ENCODE measurements at regions not wholly inside any gene's neighbourhood (a gene's known extent, or its start where the extent isn't known, plus 50 kb on each side); places are given as distances from the start of the nearest gene placed in this dataset.
"Not testable (repeated sequence)": the region's sequence is repeated elsewhere in the genome, so short reads cannot be mapped to it uniquely, and the experiment has no call there.

DNA sequence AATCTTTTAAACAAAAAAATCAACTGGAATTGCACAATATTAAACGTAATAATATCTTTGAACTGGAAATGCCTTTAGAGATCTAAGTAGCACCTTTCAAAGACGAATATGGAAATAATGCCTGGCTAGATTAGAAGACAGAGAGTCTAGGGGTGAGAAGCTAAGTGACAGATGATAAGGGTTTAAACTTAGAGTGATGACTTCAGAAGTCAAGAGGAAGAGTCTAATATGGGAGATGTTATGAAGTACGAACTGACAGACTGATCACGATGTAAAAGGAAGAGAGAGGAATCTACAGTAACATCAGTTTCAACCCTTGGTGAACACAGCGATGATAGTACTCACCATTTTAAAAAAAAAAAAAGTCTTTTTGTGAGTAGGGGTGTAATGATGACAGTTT is 57.9 kb downstream of the HINT1 start:
- no peak for DNase-seq

DNA sequence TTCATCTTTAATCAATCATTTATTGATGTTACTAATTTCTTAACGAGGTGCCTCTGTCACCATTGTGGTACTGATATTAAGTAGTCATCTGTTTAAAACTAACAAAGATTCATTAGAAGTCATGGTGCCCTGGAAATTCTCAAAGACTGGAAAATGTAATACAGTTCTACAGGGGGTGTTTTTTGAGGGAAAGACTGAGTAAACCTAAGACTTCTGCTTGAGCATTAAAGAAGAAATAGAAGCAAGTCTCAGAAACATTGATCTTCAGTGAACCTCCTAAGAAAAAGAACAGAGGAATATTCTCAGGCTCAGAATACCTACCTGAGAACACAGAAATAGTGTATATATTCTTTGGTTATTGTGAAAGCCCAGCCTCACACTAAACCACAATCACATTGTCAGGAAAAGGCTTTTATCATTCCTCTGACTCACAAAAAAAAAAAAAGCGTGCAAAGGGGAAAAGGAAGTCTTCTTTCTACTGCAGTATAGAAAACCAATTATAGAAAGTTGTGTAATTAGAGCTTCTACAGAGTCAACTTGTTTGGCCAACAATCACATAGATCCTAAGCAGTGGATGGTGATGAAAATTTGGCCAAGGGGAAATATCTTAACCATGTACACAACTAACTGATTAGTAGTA is 60.8 kb downstream of the HINT1 start:
- no peak for DNase-seq

- DNase-seq, result no peak
Observed at GRCh38 chr5:131096774-131097710, 68.0 kb downstream of the HINT1 start.

- DNase-seq, result not testable (repeated sequence)
Observed at GRCh38 chr5:131095561-131095960, 69.5 kb downstream of the HINT1 start.

DNA sequence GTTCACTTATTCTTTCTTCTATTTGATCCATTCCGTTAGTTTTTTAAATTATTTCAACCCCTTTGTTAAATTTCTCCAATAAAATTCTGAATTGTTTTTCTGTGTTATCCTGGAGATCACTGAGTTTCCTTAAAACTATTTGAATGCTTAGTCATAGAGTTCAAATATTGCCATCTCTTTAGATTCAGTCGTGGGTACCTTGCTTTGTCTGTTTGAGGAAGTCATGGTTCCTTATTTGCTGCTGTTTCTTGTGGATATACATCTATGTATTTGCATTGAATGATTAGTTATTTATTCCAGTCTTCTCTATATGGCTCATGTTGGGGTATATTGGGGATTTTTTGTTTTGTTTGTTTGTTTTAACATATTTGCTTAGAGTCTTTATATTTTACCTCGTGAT is 80.6 kb downstream of the HINT1 start:
- DNase-seq, result no peak

DNA sequence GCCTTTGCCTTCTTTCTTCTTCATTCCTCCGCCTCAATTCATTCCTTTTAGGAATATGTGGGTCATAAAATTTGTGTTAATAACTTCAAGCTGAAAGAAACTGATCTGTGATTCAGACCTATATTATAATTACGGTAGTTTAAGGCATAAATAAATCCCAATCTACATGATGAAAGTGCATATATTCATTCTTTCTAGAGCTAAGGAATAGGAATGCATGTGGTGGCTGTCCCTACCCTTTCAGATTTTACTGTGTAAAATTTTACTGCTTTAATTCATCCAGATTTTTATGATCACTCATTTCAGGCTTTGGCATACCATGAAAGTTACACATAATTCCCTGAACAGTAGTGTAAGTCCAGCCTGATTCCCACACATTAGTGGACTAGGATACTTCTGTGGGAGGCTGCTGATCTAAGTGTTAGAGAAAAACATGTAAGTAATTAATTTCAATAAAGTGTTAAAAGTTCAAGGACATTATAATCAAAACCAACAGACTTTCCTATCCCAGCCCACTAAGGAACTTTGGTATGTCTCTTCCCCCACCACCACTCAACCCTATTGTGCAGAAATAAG is 83.1 kb downstream of the HINT1 start:
- DNase-seq, result no peak

DNA sequence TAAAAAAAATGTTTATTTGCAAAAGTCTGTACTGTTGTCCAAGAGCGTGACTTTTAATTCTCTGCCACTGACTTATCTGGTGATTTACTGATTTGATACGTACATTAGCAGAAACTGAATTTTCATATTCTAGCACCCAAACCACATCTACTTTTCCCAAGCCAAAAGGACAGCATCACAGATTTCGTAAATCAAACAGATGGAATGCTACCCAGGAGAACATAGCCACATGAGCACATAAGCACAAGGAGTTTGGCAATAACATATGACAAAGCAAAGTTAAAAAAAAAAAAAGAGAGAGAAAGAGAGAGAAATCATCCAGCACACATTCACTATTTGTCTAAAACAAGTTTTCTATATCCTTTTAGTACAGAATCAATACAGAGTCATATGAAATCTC is 83.7 kb downstream of the HINT1 start:
- DNase-seq, result no peak

GRCh38 chr5:131079232-131079631 is 85.8 kb downstream of the HINT1 start:
- no peak for DNase-seq

- no peak for DNase-seq
Observed at GRCh38 chr5:131068893-131069643, 96.0 kb downstream of the HINT1 start.

DNA sequence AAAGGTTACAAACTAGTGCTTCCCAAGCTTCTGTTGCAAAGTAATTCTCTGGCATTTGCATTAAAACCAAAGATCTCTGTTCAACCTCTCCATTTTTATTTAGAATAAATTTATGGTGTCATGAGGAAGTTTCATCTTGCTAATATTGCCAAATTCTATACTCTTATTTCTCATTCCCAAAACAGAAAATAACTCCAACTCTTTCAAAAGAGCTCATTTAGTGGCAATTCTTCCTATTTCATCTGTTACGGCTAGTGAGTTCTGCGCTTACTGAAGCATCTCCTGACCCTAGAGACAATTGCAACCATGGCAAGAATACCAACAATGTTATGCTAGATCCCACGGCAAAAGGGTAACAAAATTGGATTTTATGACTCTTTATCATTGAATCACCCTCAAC is 97.0 kb downstream of the HINT1 start:
- no peak for DNase-seq

DNA sequence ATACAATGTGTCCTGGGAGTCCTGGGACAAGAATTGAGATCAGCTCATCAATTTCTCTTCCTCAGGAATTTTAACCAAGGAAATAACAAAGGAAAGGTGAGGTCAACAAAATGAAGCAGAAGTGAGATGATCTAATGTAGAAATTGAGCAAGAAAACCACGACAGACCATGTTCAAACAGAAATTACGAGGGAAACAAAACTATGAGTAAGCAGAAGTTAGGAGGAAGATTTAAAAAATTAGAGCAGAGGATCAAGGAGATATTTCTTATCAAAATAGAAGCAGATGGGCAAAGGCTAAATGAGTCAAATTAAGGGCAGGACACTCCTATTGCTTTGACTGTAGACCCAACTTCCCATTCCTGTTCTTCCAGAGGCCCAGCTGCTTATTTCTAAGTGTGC is 97.4 kb downstream of the HINT1 start:
- DNase-seq, result no peak

DNA sequence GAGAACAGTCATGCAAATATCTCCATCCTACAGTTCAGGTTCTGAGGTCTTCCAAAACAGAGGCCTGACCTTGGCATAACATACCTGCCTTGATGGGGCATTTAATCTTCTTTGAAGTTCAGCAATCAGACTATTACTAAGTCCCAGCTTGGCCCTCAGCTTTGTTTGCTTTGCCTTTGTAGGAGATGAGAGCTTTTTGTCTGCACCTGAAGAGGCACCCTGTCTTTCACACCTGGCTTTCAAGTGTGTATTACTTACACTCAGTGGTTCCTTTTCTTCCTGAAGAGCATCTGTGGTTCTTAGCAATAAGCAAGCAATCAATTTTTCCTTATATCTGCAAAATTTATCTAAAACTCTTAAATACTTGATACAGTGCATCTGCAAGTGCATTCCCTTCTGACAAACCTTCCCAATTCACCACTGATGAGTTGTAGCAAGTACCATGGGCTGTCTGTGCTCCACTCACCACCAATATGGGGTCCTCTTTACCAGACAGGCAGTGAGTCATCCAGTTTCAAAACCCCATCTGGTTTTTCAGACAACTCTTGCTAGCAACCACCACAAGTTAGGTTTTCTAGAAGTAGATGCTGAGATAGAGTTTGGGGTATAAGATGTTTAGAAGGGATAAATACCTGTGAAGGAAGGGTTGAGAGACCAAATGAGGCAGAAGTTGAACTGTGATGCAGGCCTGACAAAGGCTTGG is 100.2 kb downstream of the HINT1 start:
- peak; percentile 2 for DNase-seq

DNA sequence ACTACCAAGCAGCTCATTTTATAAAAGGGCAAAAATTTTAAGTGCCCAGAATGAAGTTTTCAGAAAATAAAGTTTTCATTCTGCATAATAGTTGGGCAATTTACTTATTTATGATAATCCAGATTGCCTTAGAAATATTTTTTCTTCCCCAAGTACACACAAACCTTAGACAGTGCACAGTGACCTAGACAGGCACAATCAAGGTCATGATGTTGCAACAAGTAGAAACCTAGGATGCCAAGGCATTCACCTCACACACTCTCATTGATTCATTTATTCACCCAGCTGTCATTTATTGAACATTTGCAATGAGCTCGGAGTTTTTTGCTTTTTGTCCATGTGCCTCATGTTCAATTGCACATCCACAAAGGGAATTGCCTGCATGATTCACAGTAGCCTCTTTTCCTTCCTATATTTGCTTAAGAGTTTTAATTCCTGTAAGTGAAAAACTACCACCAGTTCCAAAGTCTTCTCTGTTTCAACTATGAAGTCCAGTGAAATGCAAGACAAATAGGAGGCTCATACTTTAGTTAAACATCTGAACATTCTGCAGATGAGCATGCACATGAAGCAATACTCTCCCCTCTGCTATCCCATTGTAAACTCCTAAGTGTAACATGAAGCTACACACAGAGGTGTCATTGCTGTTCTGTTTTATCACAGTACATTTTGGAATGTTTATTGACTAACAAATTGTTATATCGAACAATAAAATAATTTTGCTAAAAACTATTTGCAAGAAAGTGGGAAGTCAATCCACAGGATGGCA is 122.9 kb downstream of the HINT1 start:
- DNase-seq, result no peak

GRCh38 chr5:131023498-131023865 is 141.6 kb downstream of the HINT1 start:
- no peak for DNase-seq

DNA sequence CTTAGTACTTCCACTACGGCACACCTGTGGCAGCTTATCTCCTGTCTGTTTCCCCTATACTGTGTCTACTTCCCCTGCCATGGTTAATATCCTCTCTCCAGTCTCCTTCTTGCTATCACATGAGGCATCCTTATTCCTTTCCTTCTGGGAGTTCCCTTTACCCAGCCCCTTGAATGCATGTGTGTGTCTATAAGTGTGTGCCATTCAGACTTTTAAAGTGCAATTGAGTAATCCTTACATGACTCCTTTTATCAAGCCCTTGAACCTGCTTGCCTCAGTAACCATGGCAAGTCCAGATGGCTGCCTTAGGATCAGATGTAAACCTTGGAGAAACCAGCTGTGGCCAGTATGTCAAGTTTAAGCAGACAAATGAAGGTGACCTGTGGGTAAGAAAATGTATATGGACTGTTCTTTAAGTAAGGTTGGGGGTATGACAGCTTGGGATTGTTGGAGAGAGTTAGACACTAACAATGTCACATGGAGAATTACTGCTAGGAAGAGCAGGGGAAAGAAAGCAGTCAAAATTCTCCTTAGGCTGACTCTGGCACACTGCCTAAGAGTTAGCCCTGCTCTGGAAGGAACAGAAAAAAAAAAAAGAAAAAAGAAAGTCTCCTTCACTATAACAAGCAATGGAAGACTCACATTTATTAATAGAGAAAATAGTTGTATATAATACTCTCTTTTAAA is 142.1 kb downstream of the HINT1 start:
- DNase-seq, result peak; percentile 0

DNA sequence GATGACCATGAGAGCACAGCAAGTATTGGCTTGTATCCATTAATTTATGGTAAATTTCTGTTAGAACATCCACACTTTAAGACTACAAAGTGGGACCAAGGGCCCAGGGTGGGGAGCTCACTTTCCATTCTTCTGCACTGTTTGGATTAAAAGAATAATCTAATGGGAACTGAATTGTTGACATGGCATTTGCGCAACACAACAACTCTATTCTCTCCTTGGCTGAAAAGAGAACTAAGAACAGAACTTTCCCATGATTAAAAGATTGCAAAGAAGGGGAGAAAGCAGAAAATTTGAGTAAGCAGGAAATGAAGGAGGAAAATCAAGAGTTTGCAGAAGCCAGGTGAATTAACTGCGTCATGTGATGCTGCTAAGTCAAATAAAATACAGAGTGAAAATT is 143.4 kb downstream of the HINT1 start:
- DNase-seq, result no peak

GRCh38 chr5:131019601-131020315 is 145.3 kb downstream of the HINT1 start:
- no peak for DNase-seq

DNA sequence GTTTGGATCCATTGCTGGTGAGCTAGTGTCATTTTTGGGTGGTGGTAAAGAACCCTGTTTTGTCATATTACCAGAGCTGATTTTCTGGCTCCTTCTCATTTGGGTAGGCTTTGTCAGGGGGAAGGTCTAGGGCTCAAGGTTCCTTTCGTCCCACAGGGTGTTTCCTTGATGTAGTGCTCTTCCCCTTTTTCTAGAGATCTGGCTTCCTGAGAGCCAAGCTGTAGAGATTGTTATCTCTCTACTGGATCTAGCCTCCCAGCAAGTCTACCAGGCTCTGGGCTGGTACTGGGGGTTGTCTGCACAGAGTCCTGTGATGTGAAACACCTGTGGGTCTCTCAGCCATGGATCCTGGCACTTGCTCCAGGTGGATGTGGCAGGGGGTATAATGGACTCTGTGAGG is 145.9 kb downstream of the HINT1 start:
- DNase-seq, result no peak

- no peak for DNase-seq
Observed at GRCh38 chr5:131008329-131008728, 156.7 kb downstream of the HINT1 start.

DNA sequence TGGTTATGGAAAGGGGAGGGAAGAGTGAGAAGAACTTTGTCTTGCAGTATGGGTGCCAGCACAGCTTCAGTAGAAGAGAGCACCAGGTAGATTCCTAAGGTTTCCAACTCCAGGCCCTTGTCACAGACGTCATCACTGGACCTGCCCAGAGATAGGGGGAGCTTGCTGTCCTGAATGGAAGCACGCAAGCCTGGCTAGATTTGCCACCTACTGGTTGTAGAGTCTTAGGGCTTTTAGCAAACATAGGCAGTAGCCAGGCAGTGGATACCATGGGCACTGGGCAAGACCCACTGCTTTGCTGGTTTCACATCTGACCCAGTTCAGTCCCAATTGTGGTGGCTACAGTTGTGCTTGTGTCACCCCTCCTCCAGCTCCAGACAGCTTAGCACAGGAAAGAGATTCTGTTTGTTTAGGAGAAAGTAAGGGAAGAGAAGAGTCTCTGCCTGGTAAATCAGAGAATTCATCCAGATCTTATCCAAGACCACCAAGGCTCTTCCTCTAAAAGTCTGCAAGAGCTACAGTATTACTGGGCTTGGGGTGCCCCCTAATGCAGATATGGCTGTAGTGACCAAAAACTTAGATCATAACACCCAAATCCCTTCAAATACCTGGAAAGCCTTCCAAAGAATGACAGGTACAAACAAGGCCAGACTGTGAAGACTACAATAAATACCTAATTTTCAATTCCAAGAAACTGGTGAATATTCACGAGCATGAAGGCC is 158.9 kb downstream of the HINT1 start:
- no peak for DNase-seq
